BLaER1 treated with 17β-estradiol and CSF1 and Interleukin-3, amounts not matched to agents 10 nM and 100 nM (cell line): ENCODE measurements at regions not wholly inside any gene's neighbourhood (a gene's known extent, or its start where the extent isn't known, plus 50 kb on each side); places are given as distances from the start of the nearest gene placed in this dataset.

Experiments
- H3K27ac ChIP-seq, 11 experiments: shearing (Covaris generic); formaldehyde crosslinking; 2 replicates each; pipeline ENCODE4 v1.8.1; 2022
- H3K27me3 ChIP-seq, 11 experiments: shearing (Covaris generic); formaldehyde crosslinking; 2 replicates each; pipeline ENCODE4 v1.8.1; 2022
- H3K36me3 ChIP-seq, 11 experiments: shearing (Covaris generic); formaldehyde crosslinking; 2 replicates each; pipeline ENCODE4 v1.8.1; 2022
- H3K4me1 ChIP-seq, 10 experiments: shearing (Covaris generic); formaldehyde crosslinking; 2 replicates each; pipeline ENCODE4 v1.8.1; 2022
- H3K4me2 ChIP-seq, 11 experiments: shearing (Covaris generic); formaldehyde crosslinking; 2 replicates each; pipeline ENCODE4 v1.8.1; 2022
- H3K4me3 ChIP-seq, 10 experiments: shearing (Covaris generic); formaldehyde crosslinking; 2 replicates each; pipeline ENCODE4 v1.8.1; 2022
- H3K9ac ChIP-seq, 11 experiments: shearing (Covaris generic); formaldehyde crosslinking; 2 replicates each; pipeline ENCODE4 v1.8.1; 2022
- H3K9me3 ChIP-seq, 11 experiments: shearing (Covaris generic); formaldehyde crosslinking; replicated peaks in 1 of 11; 2 replicates each; pipeline ENCODE4 v1.8.1; 2022
- H4K20me1 ChIP-seq, 11 experiments: shearing (Covaris generic); formaldehyde crosslinking; 2 replicates each; pipeline ENCODE4 v1.8.1; 2022
- Cebpa-rat ChIP-seq, 11 experiments: shearing (Covaris generic); IDR thresholded peaks; 2 replicates each; pipeline ENCODE4 v1.8.1; 2022

DNA sequence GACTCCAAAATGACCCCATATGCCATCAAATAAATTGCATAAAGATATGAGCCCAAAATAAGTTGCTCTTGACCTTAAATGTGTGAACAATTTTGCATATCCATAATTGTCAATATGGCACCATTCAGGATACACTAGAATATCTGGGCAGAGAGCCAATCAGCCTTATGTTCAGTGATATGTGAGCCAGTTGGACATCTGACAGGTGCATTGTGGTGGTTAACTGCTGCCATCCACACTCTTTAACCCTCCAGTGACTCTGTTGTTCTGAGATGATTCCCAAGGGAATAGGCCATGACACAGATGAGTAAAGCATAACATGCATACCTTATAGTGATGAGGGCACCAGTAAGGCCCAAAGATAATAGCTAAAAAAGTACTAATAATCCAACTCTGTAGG, 500.1 kb downstream of the PCDH18 start:
- Histone ChIP-seq H3K36me3 (0 out of 22 replicates have a peak, but pooled peaks cover 0 to 3% (median 0%) of the 10 kb centered on the region in 11 experiments), H3K27me3 (no peaks in the 10 kb centered on the region), H3K4me3 (no peak overlapping the region), H3K4me2 (peak overlapping the region in 8 of 11 experiments; percentile 15 to 66 (median 50); a peak in 12 of 22 replicates), H3K27ac (no peak overlapping the region), H3K9ac (no peak overlapping the region), H3K4me1 (peaks cover 0 to 21% (median 12%) of the 10 kb centered on the region in 10 experiments; a peak in 13 of 20 replicates), H3K9me3 (peaks cover 4 to 40% (median 20%) of the 10 kb centered on the region in 11 experiments; a peak in 19 of 22 replicates), H4K20me1 (no peaks in the 10 kb centered on the region)
- TF ChIP-seq Cebpa-rat (IDR thresholded peaks at IDR 0.05), result no peak

DNA sequence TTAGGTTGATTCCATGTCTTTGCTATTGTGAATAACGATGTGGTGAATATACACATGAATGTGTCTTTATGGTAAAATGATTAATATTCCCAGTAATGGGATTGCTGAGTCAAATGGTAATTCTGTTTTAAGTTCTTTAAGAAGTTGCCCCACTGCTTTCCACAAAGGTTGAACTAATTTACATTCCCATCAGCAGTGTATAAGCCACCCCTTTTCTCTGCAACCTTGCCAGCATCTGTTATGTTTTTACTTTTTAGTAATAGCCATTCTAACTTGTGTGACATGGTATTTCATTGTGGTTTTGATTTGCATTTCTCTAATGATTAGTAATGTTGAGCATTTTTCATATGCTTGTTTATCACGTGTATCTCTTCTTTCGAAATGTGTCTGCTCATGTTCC, 503.3 kb downstream of the PCDH18 start:
- Histone ChIP-seq H3K9me3 (peaks cover 3 to 33% (median 15%) of the 10 kb centered on the region in 11 experiments; a peak in 19 of 22 replicates), H3K27me3 (no peaks in the 10 kb centered on the region), H3K4me2 (no peak overlapping the region)

DNA sequence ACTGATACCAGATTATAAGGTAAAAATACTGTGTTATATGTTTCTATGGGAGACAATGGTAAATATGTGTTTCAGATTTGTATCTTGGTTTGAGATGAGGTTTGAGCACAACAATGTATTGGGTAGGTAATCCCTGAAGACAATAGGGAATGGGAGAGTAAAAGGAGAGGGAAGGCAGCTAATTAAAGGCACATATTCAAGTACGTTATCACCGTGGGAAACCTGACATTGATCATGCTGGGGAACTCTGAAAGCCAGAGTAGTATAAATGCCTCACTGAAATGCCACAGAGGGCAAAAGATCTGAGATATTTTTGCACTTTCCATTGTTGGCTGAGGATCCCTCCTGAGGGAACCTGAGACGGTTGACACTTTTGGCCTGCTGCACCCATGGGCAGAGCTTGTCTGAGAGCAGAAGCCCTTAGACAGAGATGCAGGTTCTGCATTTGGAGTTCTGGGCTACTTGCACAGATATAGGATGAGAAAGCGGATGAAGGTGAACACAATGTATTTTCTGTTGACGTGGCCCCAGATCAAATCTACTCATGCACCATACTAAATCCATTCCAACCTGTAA, 506.7 kb downstream of the PCDH18 start:
- H3K4me3 ChIP-seq, result no peak overlapping the region
- TF ChIP-seq Cebpa-rat (IDR thresholded peaks at IDR 0.05), result no peak
- no peaks in the 10 kb centered on the region for H4K20me1 ChIP-seq
- peaks cover 0 to 1% (median 0%) of the 10 kb centered on the region in 10 experiments; a peak in 4 of 20 replicates for H3K4me1 ChIP-seq
- 0 out of 22 replicates have a peak, but pooled peaks cover 0 to 3% (median 0%) of the 10 kb centered on the region in 11 experiments for H3K36me3 ChIP-seq
- H3K27me3 ChIP-seq, result no peaks in the 10 kb centered on the region
- no peak overlapping the region for H3K4me2 ChIP-seq
- H3K27ac ChIP-seq, result no peak overlapping the region
- no peak overlapping the region for H3K9ac ChIP-seq
- H3K9me3 ChIP-seq, result peaks cover 0 to 14% (median 7%) of the 10 kb centered on the region in 11 experiments; a peak in 17 of 22 replicates

More for the DNA sequence above, 503.3 kb downstream of the PCDH18 start:
- Histone ChIP-seq H3K27ac (no peak overlapping the region), H3K4me1 (peaks cover 0 to 21% (median 12%) of the 10 kb centered on the region in 10 experiments; a peak in 13 of 20 replicates), H3K9ac (no peak overlapping the region), H3K36me3 (0 out of 22 replicates have a peak, but pooled peaks cover 0 to 3% (median 0%) of the 10 kb centered on the region in 11 experiments), H4K20me1 (no peaks in the 10 kb centered on the region), H3K4me3 (no peak overlapping the region)
- no peak for TF ChIP-seq Cebpa-rat (IDR thresholded peaks at IDR 0.05)

DNA sequence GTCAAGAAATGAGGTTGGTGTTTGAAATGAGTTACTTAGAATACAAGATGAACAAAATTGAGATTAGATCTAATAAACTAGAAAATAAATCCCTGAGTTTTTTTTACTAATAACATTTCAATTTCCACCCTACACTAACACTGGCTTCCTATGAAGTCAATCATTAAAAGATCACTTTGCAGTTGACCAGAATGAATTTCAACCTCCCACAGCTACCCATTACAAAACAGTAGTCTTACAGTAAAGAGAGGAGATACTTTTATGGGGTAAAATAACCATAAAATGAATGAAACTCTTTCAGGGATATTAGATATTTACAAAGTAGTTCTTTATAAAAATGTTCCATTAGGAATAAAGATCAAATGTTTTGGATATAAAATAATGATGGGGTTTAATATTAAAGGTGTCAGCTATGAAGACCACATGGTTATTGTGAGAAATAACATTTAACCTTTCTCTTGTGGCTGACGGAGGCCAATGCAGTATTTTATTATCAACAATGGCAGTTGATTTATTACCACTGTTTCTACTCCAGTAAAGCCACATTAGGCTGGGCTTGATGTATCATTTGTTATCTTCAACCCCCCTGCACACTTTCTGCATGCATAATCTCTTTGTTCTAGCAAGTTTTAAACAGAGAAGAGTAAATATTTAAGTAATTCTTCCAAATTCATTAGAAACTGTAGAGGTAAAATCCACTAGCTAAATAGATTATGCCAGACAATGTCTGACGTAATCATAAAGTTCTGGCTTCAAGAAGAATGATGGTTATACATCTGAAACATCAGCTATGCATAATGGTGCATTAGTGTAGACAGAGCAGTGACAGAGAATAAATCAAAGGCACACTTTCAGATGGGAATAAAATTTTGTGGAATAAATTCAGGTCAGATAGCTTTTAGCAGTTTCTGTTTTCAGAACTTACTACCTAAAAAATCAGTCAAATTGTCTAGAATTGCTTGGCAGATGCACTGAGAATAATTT, 516.6 kb downstream of the PCDH18 start:
- Histone ChIP-seq H3K9ac (no peak overlapping the region), H3K4me2 (no peak overlapping the region), H3K36me3 (no peaks in the 10 kb centered on the region), H3K9me3 (no peaks in the 10 kb centered on the region), H3K4me3 (no peak overlapping the region), H3K27me3 (no peaks in the 10 kb centered on the region), H3K27ac (no peak overlapping the region), H3K4me1 (no peaks in the 10 kb centered on the region), H4K20me1 (no peaks in the 10 kb centered on the region)
- no peak for TF ChIP-seq Cebpa-rat (IDR thresholded peaks at IDR 0.05)

GRCh38 chr4:137000432-137000831, 531.9 kb downstream of the PCDH18 start:
- Histone ChIP-seq H3K27me3 (no peaks in the 10 kb centered on the region), H4K20me1 (no peaks in the 10 kb centered on the region), H3K4me3 (no peak overlapping the region), H3K9me3 (peaks cover 21 to 41% (median 37%) of the 10 kb centered on the region in 11 experiments), H3K9ac (no peak overlapping the region), H3K36me3 (no peaks in the 10 kb centered on the region; a peak in 1 of 22 replicates), H3K4me2 (no peak overlapping the region), H3K27ac (no peak overlapping the region), H3K4me1 (no peaks in the 10 kb centered on the region)
- no peak for TF ChIP-seq Cebpa-rat (IDR thresholded peaks at IDR 0.05)

- H3K9ac ChIP-seq, result no peak overlapping the region
- no peak for TF ChIP-seq Cebpa-rat (IDR thresholded peaks at IDR 0.05)
- H3K27ac ChIP-seq, result no peak overlapping the region
- no peak overlapping the region for H3K4me3 ChIP-seq
- H3K36me3 ChIP-seq, result no peaks in the 10 kb centered on the region
- H3K9me3 ChIP-seq, result peaks cover 0 to 3% (median 0%) of the 10 kb centered on the region in 11 experiments; a peak in 1 of 22 replicates
- H3K27me3 ChIP-seq, result no peaks in the 10 kb centered on the region
- H4K20me1 ChIP-seq, result no peaks in the 10 kb centered on the region
- H3K4me1 ChIP-seq, result peaks cover 0 to 3% (median 0%) of the 10 kb centered on the region in 10 experiments; a peak in 2 of 20 replicates
- H3K4me2 ChIP-seq, result no peak overlapping the region
Observed at GRCh38 chr4:136992032-136992431, 540.3 kb downstream of the PCDH18 start.

- Histone ChIP-seq H3K27me3 (no peaks in the 10 kb centered on the region), H4K20me1 (no peaks in the 10 kb centered on the region), H3K9me3 (peaks cover 0 to 3% (median 0%) of the 10 kb centered on the region in 11 experiments; a peak in 1 of 22 replicates), H3K36me3 (no peaks in the 10 kb centered on the region), H3K4me2 (peak overlapping the region in 3 of 11 experiments; percentile 8 to 66 (median 64); a peak in 5 of 22 replicates), H3K27ac (peak overlapping the region in 1 of 11 experiments; percentile 6; a peak in 2 of 22 replicates), H3K9ac (no peak overlapping the region), H3K4me3 (no peak overlapping the region), H3K4me1 (peaks cover 0 to 28% (median 0%) of the 10 kb centered on the region in 10 experiments; a peak in 4 of 20 replicates)
- TF ChIP-seq Cebpa-rat (IDR thresholded peaks at IDR 0.05), result no peak
Observed at GRCh38 chr4:136985683-136986082, 546.6 kb downstream of the PCDH18 start.

DNA sequence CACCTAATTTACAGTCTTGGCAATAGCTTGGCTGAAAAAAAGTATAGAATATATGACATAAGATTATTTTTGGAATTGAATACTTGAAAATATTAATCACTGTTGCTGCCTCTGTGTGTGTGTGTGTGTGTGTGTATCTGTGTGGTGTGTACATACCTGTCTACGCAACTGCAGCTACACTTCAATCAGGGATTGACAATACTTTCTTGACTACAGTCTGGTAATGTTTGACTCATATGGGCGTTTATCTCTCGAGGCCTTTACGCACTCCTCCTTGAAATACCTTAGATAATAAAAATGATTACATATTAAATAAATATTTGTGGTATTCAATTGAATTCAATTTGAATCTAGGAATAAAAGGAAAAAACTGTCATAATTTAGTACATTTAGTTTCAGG, 565.2 kb downstream of the PCDH18 start:
- no peaks in the 10 kb centered on the region for H3K36me3 ChIP-seq
- no peak overlapping the region for H3K4me2 ChIP-seq
- H3K27me3 ChIP-seq, result no peaks in the 10 kb centered on the region
- H3K9me3 ChIP-seq, result peaks cover 0 to 4% (median 0%) of the 10 kb centered on the region in 11 experiments; a peak in 2 of 22 replicates
- TF ChIP-seq Cebpa-rat (IDR thresholded peaks at IDR 0.05), result no peak
- H3K9ac ChIP-seq, result no peak overlapping the region
- H3K4me1 ChIP-seq, result no peaks in the 10 kb centered on the region
- no peak overlapping the region for H3K27ac ChIP-seq
- H4K20me1 ChIP-seq, result no peaks in the 10 kb centered on the region
- no peak overlapping the region for H3K4me3 ChIP-seq

- no peaks in the 10 kb centered on the region for H3K9me3 ChIP-seq
- no peak overlapping the region for H3K27ac ChIP-seq
- H3K4me1 ChIP-seq, result no peaks in the 10 kb centered on the region
- no peaks in the 10 kb centered on the region for H4K20me1 ChIP-seq
- H3K4me3 ChIP-seq, result no peak overlapping the region
- no peaks in the 10 kb centered on the region for H3K27me3 ChIP-seq
- H3K9ac ChIP-seq, result no peak overlapping the region
- H3K36me3 ChIP-seq, result no peaks in the 10 kb centered on the region
- no peak for TF ChIP-seq Cebpa-rat (IDR thresholded peaks at IDR 0.05)
- H3K4me2 ChIP-seq, result no peak overlapping the region
Observed at GRCh38 chr4:136965478-136965877, 566.8 kb downstream of the PCDH18 start.
